ENCODE measurements at regions not wholly inside any gene's neighbourhood (a gene's known extent, or its start where the extent isn't known, plus 50 kb on each side); places are given as distances from the start of the nearest gene placed in this dataset.

DNA sequence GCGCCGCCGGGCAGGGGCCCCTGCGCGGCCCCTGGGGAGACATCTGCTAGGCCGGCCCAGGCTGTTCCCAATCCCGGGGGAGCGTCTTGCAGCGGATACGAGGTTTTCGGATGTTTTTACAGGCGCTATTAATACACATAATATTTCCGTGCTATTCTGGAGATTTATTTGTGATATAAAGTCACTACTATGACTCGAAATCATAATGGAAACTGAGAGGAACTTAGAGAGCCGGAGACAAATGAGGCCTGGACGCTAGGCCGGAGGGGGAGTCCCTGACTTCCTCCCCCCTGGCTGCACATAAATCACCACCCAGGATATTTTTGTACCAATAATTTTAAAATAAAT is 91.7 kb upstream of the ANO1 start:
- FAIRE-seq, result no peak
- H4K20me1 ChIP-seq (replicated peaks in 1 of 2; ENCODE audit: control insufficient read depth in 1 of 2, insufficient read depth in 2 of 2, low read length in 2 of 2), result peaks cover 0 to 2% of the 10 kb centered on the region in 2 experiments
- WGBS, 2 experiments (ENCODE audit: extremely low coverage in 1 of 2, insufficient coverage in 1 of 2, insufficient read length in 1 of 2, insufficient replicate concordance in 2 of 2, low coverage in 1 of 2, low lambda C conversion rate in 2 of 2, missing lambda C conversion rate in 1 of 2), result 40% methylated on average over 17 of the region's 17 CpGs; no CpG with 5 or more reads in 1 of the 2 experiments
- no peak for TF ChIP-seq KDM1A (IDR thresholded peaks at IDR 0.05; ENCODE audit: borderline replicate concordance, low read length)
- no peak for TF ChIP-seq KDM4A (IDR thresholded peaks at IDR 0.05; ENCODE audit: low read depth, low read length, severe bottlenecking)
- no peak for TF ChIP-seq POLR2A (IDR thresholded peaks at IDR 0.05; ENCODE audit: control extremely low read depth in 1 of 2, low read depth in 2 of 2, low read length in 2 of 2)
- TF ChIP-seq ATF3 (IDR thresholded peaks at IDR 0.05; ENCODE audit: insufficient read depth, low read depth, low read length), result no peak
- no peak for TF ChIP-seq SAP30 (IDR thresholded peaks at IDR 0.05; ENCODE audit: insufficient read depth, insufficient replicate concordance, low read length)
- TF ChIP-seq TCF12 (IDR thresholded peaks at IDR 0.05; ENCODE audit: low read depth, low read length), result no peak
- no peak for TF ChIP-seq TAF7 (optimal IDR thresholded peaks at IDR 0.05; ENCODE audit: borderline replicate concordance, low read depth, low read length)
- no peak for TF ChIP-seq SIN3A (conservative IDR thresholded peaks at IDR 0.05 in 1 of 2, IDR thresholded peaks at IDR 0.05 in 1 of 2; ENCODE audit: low read depth in 1 of 2, low read length in 2 of 2)
- no peak for TF ChIP-seq FOSL1 (IDR thresholded peaks at IDR 0.05; ENCODE audit: insufficient read depth, low read depth, low read length)
- TF ChIP-seq SRF (IDR thresholded peaks at IDR 0.05; ENCODE audit: low read depth, low read length), result no peak
- no peak for TF ChIP-seq SUZ12 (IDR thresholded peaks at IDR 0.05; ENCODE audit: low read length)
- TF ChIP-seq POU5F1 (IDR thresholded peaks at IDR 0.05; ENCODE audit: low read depth, low read length), result no peak
- no peak for TF ChIP-seq BRCA1 (IDR thresholded peaks at IDR 0.05; ENCODE audit: low read depth, low read length)
- no peak for TF ChIP-seq CHD2 (IDR thresholded peaks at IDR 0.05; ENCODE audit: low read length)
- no peak for TF ChIP-seq SP4 (IDR thresholded peaks at IDR 0.05; ENCODE audit: low read length)

More for the DNA sequence above, 91.7 kb upstream of the ANO1 start:
- H3K56ac ChIP-seq (replicated peaks; ENCODE audit: insufficient read length, low read depth, low read length), result no peak overlapping the region
- no peak overlapping the region for H2AK5ac ChIP-seq (ENCODE audit: low read depth, low read length)
- no peak overlapping the region for H3K27ac ChIP-seq (ENCODE audit: low read depth, low read length)
- peak overlapping the region; percentile 36 to 71 (median 40); a peak in 6 of 8 replicates for H3K4me3 ChIP-seq (ENCODE audit: extremely low read depth in 1 of 4, insufficient read depth in 2 of 4, low read depth in 3 of 4, low read length in 4 of 4)
- no peak overlapping the region for H2BK120ac ChIP-seq (replicated peaks; ENCODE audit: low read depth, low read length)
- ChIA-PET CTCF (ENCODE audit: partially characterized antibody) (interaction anchor here (3.4 kb wide), 1 partner anchor 36 kb away, joined by 18 read pairs; no protein-coding TSS in a partner anchor), POLR2A (ENCODE audit: partially characterized antibody) (no interaction called here)
- H3K4ac ChIP-seq (replicated peaks; ENCODE audit: insufficient read length, low read depth, low read length), result no peak overlapping the region
- H3K9me3 ChIP-seq (ENCODE audit: insufficient read depth in 2 of 2, low read depth in 1 of 2, low read length in 1 of 2), result no peaks in the 10 kb centered on the region
- H2BK20ac ChIP-seq (ENCODE audit: low read length), result no peak overlapping the region
- no peaks in the 10 kb centered on the region for H3K79me2 ChIP-seq (ENCODE audit: control insufficient read depth in 1 of 2, insufficient read depth in 2 of 2, low read length in 2 of 2)
- no peak overlapping the region for H3K14ac ChIP-seq (ENCODE audit: insufficient read length)
- peak overlapping the region; percentile 72 to 93; a peak in 3 of 4 replicates for H3K4me2 ChIP-seq (ENCODE audit: insufficient read depth in 1 of 2, low read depth in 2 of 2, low read length in 2 of 2)
- peaks cover 12 to 51% (median 42%) of the 10 kb centered on the region in 4 experiments for H3K27me3 ChIP-seq (replicated peaks in 1 of 4; ENCODE audit: control insufficient read depth in 3 of 4, extremely low read depth in 1 of 4, insufficient read depth in 3 of 4, low read length in 3 of 4)
- no peak overlapping the region for H3K18ac ChIP-seq (ENCODE audit: extremely low read depth, low read length)
- no peak overlapping the region for H2BK15ac ChIP-seq (ENCODE audit: low read length)
- H3K4me1 ChIP-seq (replicated peaks in 1 of 4; ENCODE audit: control insufficient read depth in 3 of 4, insufficient read depth in 4 of 4, low read length in 3 of 4), result peaks cover 9 to 25% (median 17%) of the 10 kb centered on the region in 4 experiments
- H2BK12ac ChIP-seq (ENCODE audit: low read depth, low read length), result no peak overlapping the region
- no peak overlapping the region for H4K8ac ChIP-seq (ENCODE audit: extremely low read depth, insufficient read depth, low read length)
- H3K36me3 ChIP-seq (ENCODE audit: control insufficient read depth in 2 of 4, insufficient read depth in 4 of 4, low read length in 3 of 4), result no peaks in the 10 kb centered on the region
- DNase-seq (ENCODE audit: low read depth in 1 of 2, low spot score in 2 of 2), result no peak
- peaks cover 8% of the 10 kb centered on the region; the same call in 1 of the 2 replicates for H3K23me2 ChIP-seq (ENCODE audit: low read depth, low read length)
- H2BK5ac ChIP-seq (ENCODE audit: low read depth, low read length), result no peak overlapping the region
- H3K79me1 ChIP-seq (ENCODE audit: low read depth, low read length), result no peaks in the 10 kb centered on the region
- no peak overlapping the region for H3K9ac ChIP-seq (replicated peaks in 1 of 4; ENCODE audit: extremely low read depth in 1 of 4, low read depth in 3 of 4, low read length in 3 of 4)
- no peak overlapping the region for H4K91ac ChIP-seq (replicated peaks; ENCODE audit: insufficient read length, low read length)
- H2AFZ ChIP-seq (ENCODE audit: low read length), result no peak overlapping the region
- H3K23ac ChIP-seq (ENCODE audit: insufficient read length), result no peak overlapping the region
- H4K5ac ChIP-seq (ENCODE audit: insufficient read length, low read depth, low read length), result no peak overlapping the region
